Activated CD4-positive, alpha-beta T cell treated with anti-CD3 and anti-CD28 coated beads, Interleukin-2, Interleukin-4, amounts not matched to agents 100 ng/mL and 50 ng/mL, durations not matched to agents 16 hours and 8 hours (primary cell): ENCODE measurements at regions not wholly inside any gene's neighbourhood (a gene's known extent, or its start where the extent isn't known, plus 50 kb on each side); places are given as distances from the start of the nearest gene placed in this dataset.

ENCODE experiments used
- DNase-seq: peaks from one replicate; pipeline ENCODE4 v3.0.0-alpha.2; 2020; ENCODE audit warnings: low spot score

GRCh38 chr11:90845799-90846198 is 623.0 kb upstream of the CHORDC1 start:
- DNase-seq = no peak

GRCh38 chr11:90845126-90845525 is 622.3 kb upstream of the CHORDC1 start:
- DNase-seq = no peak

GRCh38 chr11:90844041-90844440 is 621.2 kb upstream of the CHORDC1 start:
- DNase-seq = no peak

GRCh38 chr11:90842681-90843080 is 619.8 kb upstream of the CHORDC1 start:
- DNase-seq = no peak

- no peak for DNase-seq
These were observed 617.2 kb upstream of the CHORDC1 start for GRCh38 chr11:90840071-90840470.

GRCh38 chr11:90836031-90836430 is 613.2 kb upstream of the CHORDC1 start:
- no peak for DNase-seq

GRCh38 chr11:90823446-90823845 is 600.6 kb upstream of the CHORDC1 start:
- DNase-seq = no peak

GRCh38 chr11:90822996-90823395 is 600.1 kb upstream of the CHORDC1 start:
- no peak for DNase-seq

- no peak for DNase-seq
These were observed 595.4 kb upstream of the CHORDC1 start for GRCh38 chr11:90818196-90818745.

- no peak for DNase-seq
These were observed 586.7 kb upstream of the CHORDC1 start for GRCh38 chr11:90809581-90809980.

- no peak for DNase-seq
These were observed 582.3 kb upstream of the CHORDC1 start for GRCh38 chr11:90805172-90805571.

GRCh38 chr11:90803831-90804230 is 581.0 kb upstream of the CHORDC1 start:
- no peak for DNase-seq

GRCh38 chr11:90803366-90803765 is 580.5 kb upstream of the CHORDC1 start:
- no peak for DNase-seq

GRCh38 chr11:90798769-90799168 is 575.9 kb upstream of the CHORDC1 start:
- DNase-seq = no peak

- DNase-seq = no peak
These were observed 572.9 kb upstream of the CHORDC1 start for GRCh38 chr11:90795746-90796145.

GRCh38 chr11:90788961-90789360 is 566.1 kb upstream of the CHORDC1 start:
- no peak for DNase-seq

GRCh38 chr11:90784241-90784814 is 561.5 kb upstream of the CHORDC1 start:
- no peak for DNase-seq

GRCh38 chr11:90783111-90783510 is 560.3 kb upstream of the CHORDC1 start:
- no peak for DNase-seq

- no peak for DNase-seq
These were observed 556.2 kb upstream of the CHORDC1 start for GRCh38 chr11:90779098-90779497.

- no peak for DNase-seq
These were observed 552.8 kb upstream of the CHORDC1 start for GRCh38 chr11:90775567-90776165.

- DNase-seq = no peak
These were observed 552.1 kb upstream of the CHORDC1 start for GRCh38 chr11:90774727-90775566.

- no peak for DNase-seq
These were observed 547.2 kb upstream of the CHORDC1 start for GRCh38 chr11:90770007-90770406.

- DNase-seq = no peak
These were observed 543.3 kb upstream of the CHORDC1 start for GRCh38 chr11:90766121-90766520.
